ENCODE measurements at regions not wholly inside any gene's neighbourhood (a gene's known extent, or its start where the extent isn't known, plus 50 kb on each side); places are given as distances from the start of the nearest gene placed in this dataset.

- TF ChIP-seq SP1 (IDR thresholded peaks at IDR 0.05; ENCODE audit: low read depth, low read length) (no peak), RFX5 (IDR thresholded peaks at IDR 0.05; ENCODE audit: borderline replicate concordance, low read depth, low read length) (no peak), CTCF (IDR thresholded peaks at IDR 0.05; ENCODE audit: control extremely low read depth in 1 of 3, insufficient read depth in 1 of 3, low read depth in 1 of 3, low read length in 3 of 3) (no peak), RXRA (IDR thresholded peaks at IDR 0.05; ENCODE audit: insufficient read depth, low read depth, low read length) (no peak), JUND (IDR thresholded peaks at IDR 0.05; ENCODE audit: low read length) (no peak), EP300 (IDR thresholded peaks at IDR 0.05; ENCODE audit: borderline replicate concordance in 1 of 2, low read depth in 2 of 2, low read length in 2 of 2) (no peak), ATF2 (IDR thresholded peaks at IDR 0.05; ENCODE audit: low read length) (no peak)
- TF ChIP-seq, protein P1, sequence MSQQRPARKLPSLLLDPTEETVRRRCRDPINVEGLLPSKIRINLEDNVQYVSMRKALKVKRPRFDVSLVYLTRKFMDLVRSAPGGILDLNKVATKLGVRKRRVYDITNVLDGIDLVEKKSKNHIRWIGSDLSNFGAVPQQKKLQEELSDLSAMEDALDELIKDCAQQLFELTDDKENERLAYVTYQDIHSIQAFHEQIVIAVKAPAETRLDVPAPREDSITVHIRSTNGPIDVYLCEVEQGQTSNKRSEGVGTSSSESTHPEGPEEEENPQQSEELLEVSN (IDR thresholded peaks at IDR 0.05) = no peak
Measured at GRCh38 chr2:241946306-241947003, 76.9 kb downstream of the RTP5 start.

Data from H1 (cell line).